Spleen (tissue), 11 donors: ENCODE measurements at regions not wholly inside any gene's neighbourhood (a gene's known extent, or its start where the extent isn't known, plus 50 kb on each side); places are given as distances from the start of the nearest gene placed in this dataset.

Experiments used
- DNase-seq: peaks from one replicate; pipeline ENCODE4 v3.0.0-alpha.2; 2020
- H3K27ac ChIP-seq, 8 donors: fragments of 200-600 bp; sonication (generic) in 7 of 8; 1 replicate in 4 of 8; 2 replicates in 4 of 8; pipeline versions ENCODE4 v1.5.0 to v1.8.0; 2016 to 2021; ENCODE audit warnings: inconsistent platforms in 4 of 8, mild to moderate bottlenecking in 4 of 8, moderate library complexity in 1 of 8
- H3K27me3 ChIP-seq, 7 donors: fragments of 200-600 bp; sonication (generic) in 6 of 7; replicated peaks in 1 of 7; 1 replicate in 4 of 7; 2 replicates in 3 of 7; pipeline versions ENCODE4 v1.5.0 to v1.8.0; 2016 to 2021; ENCODE audit warnings: inconsistent platforms in 3 of 7, mild to moderate bottlenecking in 1 of 7
- H3K36me3 ChIP-seq, 6 donors: fragments of 200-600 bp; sonication (generic) in 5 of 6; 1 replicate in 4 of 6; 2 replicates in 2 of 6; pipeline versions ENCODE4 v1.5.0 to v1.8.0; 2016 to 2021; ENCODE audit warnings: inconsistent platforms in 2 of 6
- H3K4me1 ChIP-seq, 6 donors: fragments of 200-600 bp; sonication (generic) in 5 of 6; 1 replicate in 3 of 6; 2 replicates in 3 of 6; pipeline versions ENCODE4 v1.5.0 to v1.8.0; 2016 to 2021; ENCODE audit warnings: inconsistent platforms in 3 of 6
- H3K4me3 ChIP-seq, 8 donors: fragments of 200-600 bp; sonication (generic) in 7 of 8; 1 replicate in 4 of 8; 2 replicates in 4 of 8; pipeline versions ENCODE4 v1.5.0 to v1.8.0; 2016 to 2021; ENCODE audit warnings: inconsistent platforms in 4 of 8, mild to moderate bottlenecking in 4 of 8, moderate library complexity in 2 of 8
- H3K9me3 ChIP-seq, 8 donors: fragments of 200-600 bp; sonication (generic) in 7 of 8; 1 replicate in 4 of 8; 2 replicates in 4 of 8; pipeline versions ENCODE4 v1.5.0 to v1.8.0; 2016 to 2021; ENCODE audit warnings: inconsistent platforms in 4 of 8
- POLR2A ChIP-seq, 3 donors: fragments of 450-650 bp; IDR thresholded peaks; one replicate each; pipeline ENCODE4 v1.5.1; 2017; ENCODE audit warnings: antibody characterized with exemption in 3 of 3, mild to moderate bottlenecking in 1 of 3
- POLR2AphosphoS5 ChIP-seq, 3 donors: sonication (generic); formaldehyde crosslinking; IDR thresholded peaks; one replicate each; pipeline ENCODE4 v1.5.1; 2017; ENCODE audit warnings: antibody characterized with exemption in 3 of 3
- WGBS, 5 donors: extraction: QIAGEN DNeasy Blood & Tissue Kit in 3 of 5; methylation state at CpG; one replicate each; pipeline versions ENCODE4 v1.1.5 to v1.1.7; 2013 to 2018; 5-methylcytosine and 5-hydroxymethylcytosine counted together
- intact Hi-C: fragments of 100-400 bp; cut with DNase I; formaldehyde crosslinking; loops from one replicate; pipeline ENCODE4 v1.15.0; 2023; ENCODE audit warnings: low total_unique reads
- TF ChIP-seq, protein P1 (sequence below), 11 experiments: fragments of 200-600 bp in 7 of 11; fragments of 450-650 bp in 4 of 11; sonication (generic) in 4 of 11; IDR thresholded peaks in 8 of 11; conservative IDR thresholded peaks in 3 of 11; 1 replicate in 7 of 11; 2 replicates in 4 of 11; pipeline versions ENCODE4 v1.4.0 to v1.8.0; 2016 to 2021; ENCODE audit warnings: antibody characterized with exemption in 11 of 11, inconsistent platforms in 4 of 11, mild to moderate bottlenecking in 1 of 11
- donor health status: healthy with polysubstance abuse.
- donor health status: DM: no; HTN: no; CAD: no; lungs with moderate emphysema.
- donor health status: DM: no; HTN: no; CAD: no.
- donor health status: Bipolar disorder and iron deficiency.
- donor health status: healthy.
- donor health status: DM: no; HTN: no; CAD: no.
- donor health status: DM: yes; HTN: yes; CAD: no.

DNA sequence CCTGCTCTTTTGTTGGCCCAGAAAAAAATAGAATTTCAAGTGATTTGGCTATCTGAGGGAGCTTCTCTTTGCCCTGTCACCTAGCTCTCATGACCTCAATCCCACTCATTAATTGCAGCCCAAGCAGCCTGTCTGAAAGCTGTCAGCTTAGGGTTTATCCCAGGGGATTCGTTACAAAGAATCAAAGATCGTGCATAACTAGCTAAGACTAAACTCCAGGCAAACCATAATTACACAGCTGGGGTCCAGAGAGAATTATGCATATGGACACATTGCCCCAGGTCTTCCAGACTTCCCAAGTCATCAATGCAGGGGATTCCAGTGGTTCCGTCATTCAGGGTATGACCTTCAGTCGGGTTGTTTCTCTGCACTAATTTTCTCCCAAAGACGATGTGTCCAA, 91.6 kb upstream of the CBLB start:
- Histone ChIP-seq H3K4me3 (no peak overlapping the region), H3K36me3 (no peaks in the 10 kb centered on the region), H3K9me3 (no peaks in the 10 kb centered on the region), H3K4me1 (peaks cover 0 to 3% (median 0%) of the 10 kb centered on the region in 6 donors), H3K27ac (no peak overlapping the region), H3K27me3 (no peaks in the 10 kb centered on the region)
- 93 to 98% (median 97%) methylated on average over 5 of the region's 5 CpGs for WGBS, 5 donors
- DNase-seq, result no peak
- intact Hi-C loops, result no loop called here
- TF ChIP-seq, protein P1, sequence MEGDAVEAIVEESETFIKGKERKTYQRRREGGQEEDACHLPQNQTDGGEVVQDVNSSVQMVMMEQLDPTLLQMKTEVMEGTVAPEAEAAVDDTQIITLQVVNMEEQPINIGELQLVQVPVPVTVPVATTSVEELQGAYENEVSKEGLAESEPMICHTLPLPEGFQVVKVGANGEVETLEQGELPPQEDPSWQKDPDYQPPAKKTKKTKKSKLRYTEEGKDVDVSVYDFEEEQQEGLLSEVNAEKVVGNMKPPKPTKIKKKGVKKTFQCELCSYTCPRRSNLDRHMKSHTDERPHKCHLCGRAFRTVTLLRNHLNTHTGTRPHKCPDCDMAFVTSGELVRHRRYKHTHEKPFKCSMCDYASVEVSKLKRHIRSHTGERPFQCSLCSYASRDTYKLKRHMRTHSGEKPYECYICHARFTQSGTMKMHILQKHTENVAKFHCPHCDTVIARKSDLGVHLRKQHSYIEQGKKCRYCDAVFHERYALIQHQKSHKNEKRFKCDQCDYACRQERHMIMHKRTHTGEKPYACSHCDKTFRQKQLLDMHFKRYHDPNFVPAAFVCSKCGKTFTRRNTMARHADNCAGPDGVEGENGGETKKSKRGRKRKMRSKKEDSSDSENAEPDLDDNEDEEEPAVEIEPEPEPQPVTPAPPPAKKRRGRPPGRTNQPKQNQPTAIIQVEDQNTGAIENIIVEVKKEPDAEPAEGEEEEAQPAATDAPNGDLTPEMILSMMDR (IDR thresholded peaks at IDR 0.05 in 8 of 11, conservative IDR thresholded peaks at IDR 0.05 in 3 of 11), result no peak
- TF ChIP-seq POLR2AphosphoS5 (IDR thresholded peaks at IDR 0.05) (no peak), POLR2A (IDR thresholded peaks at IDR 0.05) (no peak)

DNA sequence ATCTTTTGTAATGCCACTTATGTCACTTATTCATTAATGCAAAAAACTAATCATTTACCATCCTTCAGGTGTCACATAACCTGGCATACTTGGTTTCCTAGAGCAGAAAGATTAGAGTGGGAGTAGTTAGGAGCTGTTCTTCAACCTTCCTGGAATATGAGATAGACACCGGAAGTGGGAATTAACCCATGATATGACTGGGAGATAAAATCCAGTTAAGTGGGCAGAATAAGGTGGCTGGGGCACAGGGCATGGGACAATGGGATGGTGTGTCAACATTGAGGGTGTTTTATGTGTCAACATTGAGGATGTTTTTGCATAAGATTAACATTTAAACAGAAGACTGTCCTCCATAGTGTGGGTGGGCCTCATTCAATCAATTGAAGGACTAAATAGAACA, 94.3 kb upstream of the CBLB start:
- Histone ChIP-seq H3K4me3 (no peak overlapping the region), H3K27me3 (no peaks in the 10 kb centered on the region), H3K9me3 (no peaks in the 10 kb centered on the region), H3K4me1 (peaks cover 0 to 3% (median 0%) of the 10 kb centered on the region in 6 donors), H3K36me3 (no peaks in the 10 kb centered on the region), H3K27ac (peak overlapping the region in 1 of 8 donors; percentile 9)
- WGBS, 5 donors, result 75 to 94% (median 83%) methylated on average over 1 of the region's 1 CpG
- intact Hi-C loops, result no loop called here
- no peak for DNase-seq
- TF ChIP-seq, protein P1 (IDR thresholded peaks at IDR 0.05 in 8 of 11, conservative IDR thresholded peaks at IDR 0.05 in 3 of 11), result no peak
- TF ChIP-seq POLR2AphosphoS5 (IDR thresholded peaks at IDR 0.05), result no peak
- TF ChIP-seq POLR2A (IDR thresholded peaks at IDR 0.05), result no peak

GRCh38 chr3:105965384-105965783, 96.6 kb upstream of the CBLB start:
- H3K27ac ChIP-seq, result no peak overlapping the region
- H3K9me3 ChIP-seq, result peaks cover 0 to 7% (median under 1%) of the 10 kb centered on the region in 8 donors
- intact Hi-C loops, result no loop called here
- H3K4me1 ChIP-seq, result peaks cover 0 to 3% (median 0%) of the 10 kb centered on the region in 6 donors
- H3K36me3 ChIP-seq, result no peaks in the 10 kb centered on the region
- 72 to 86% (median 83%) methylated on average over 3 of the region's 3 CpGs for WGBS, 5 donors
- no peak overlapping the region for H3K4me3 ChIP-seq
- TF ChIP-seq POLR2A (IDR thresholded peaks at IDR 0.05) (no peak), POLR2AphosphoS5 (IDR thresholded peaks at IDR 0.05) (no peak)
- TF ChIP-seq, protein P1 (IDR thresholded peaks at IDR 0.05 in 8 of 11, conservative IDR thresholded peaks at IDR 0.05 in 3 of 11), result no peak
- no peak for DNase-seq
- H3K27me3 ChIP-seq, result no peaks in the 10 kb centered on the region

- TF ChIP-seq POLR2A (IDR thresholded peaks at IDR 0.05) (no peak), POLR2AphosphoS5 (IDR thresholded peaks at IDR 0.05) (no peak)
- TF ChIP-seq, protein P1 (IDR thresholded peaks at IDR 0.05 in 8 of 11, conservative IDR thresholded peaks at IDR 0.05 in 3 of 11), result no peak
- Histone ChIP-seq H3K36me3 (no peaks in the 10 kb centered on the region), H3K27ac (no peak overlapping the region), H3K4me3 (no peak overlapping the region), H3K27me3 (no peaks in the 10 kb centered on the region), H3K4me1 (peaks cover 0 to 3% (median 0%) of the 10 kb centered on the region in 6 donors), H3K9me3 (peaks cover 0 to 24% (median 18%) of the 10 kb centered on the region in 8 donors)
- intact Hi-C loops, result no loop called here
- no peak for DNase-seq
- 52 to 100% (median 84%) methylated on average over 1 of the region's 1 CpG for WGBS, 5 donors
These were observed 98.3 kb upstream of the CBLB start for GRCh38 chr3:105967117-105967516.
